ENCODE measurements at regions not wholly inside any gene's neighbourhood (a gene's known extent, or its start where the extent isn't known, plus 50 kb on each side); places are given as distances from the start of the nearest gene placed in this dataset.
"Not testable (repeated sequence)": the region's sequence is repeated elsewhere in the genome, so short reads cannot be mapped to it uniquely, and the experiment has no call there.

DNA sequence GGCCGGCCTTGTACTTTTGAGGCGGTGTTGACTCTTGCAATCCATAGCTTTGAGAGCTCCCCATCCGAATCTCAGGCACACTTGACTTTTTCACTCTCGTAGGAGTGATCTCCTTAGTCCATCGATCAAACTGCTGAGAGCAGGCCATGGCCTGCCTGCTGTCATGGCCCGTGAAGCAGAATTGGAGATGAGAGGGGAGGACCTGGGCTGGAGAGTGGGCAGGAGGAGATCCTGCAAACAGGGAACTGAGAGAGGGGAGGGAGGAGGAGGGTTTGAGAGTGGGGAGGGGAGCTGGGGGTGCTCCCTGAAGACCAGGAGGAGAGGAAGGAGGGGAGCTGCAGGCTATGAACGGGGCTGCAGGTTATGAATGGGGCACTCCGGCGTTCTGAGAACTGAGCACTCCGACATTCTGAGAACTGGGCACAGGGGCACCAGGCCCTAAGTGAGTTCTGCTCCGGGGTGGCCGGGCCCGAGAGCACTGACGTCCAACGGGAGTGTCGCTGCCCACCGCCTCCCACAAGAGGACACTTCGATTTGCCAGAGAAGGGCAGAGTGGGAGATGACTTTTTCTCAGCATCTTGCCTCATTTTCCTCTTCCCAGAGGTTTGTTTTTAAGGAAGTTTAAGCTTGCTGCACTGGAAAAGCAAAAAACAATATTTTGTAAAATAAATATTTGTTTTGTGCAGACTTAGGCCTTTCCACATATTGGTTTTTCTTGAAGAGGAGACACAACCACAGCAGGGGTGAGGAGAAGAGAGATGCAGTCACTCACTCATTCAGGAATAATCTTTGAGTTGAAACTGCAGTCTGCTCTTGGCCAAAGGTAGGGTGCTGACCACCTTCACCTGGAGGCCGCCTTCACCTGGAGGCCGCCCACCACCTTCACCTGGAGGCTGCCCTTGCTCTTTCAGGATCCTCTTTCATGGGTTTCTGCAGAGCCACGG, 194.2 kb downstream of the NPIPB11 start:
- not testable (repeated sequence) for DNase-seq

- not testable (repeated sequence) for DNase-seq
These were observed 195.1 kb downstream of the NPIPB11 start for GRCh38 chr16:29211456-29211855.

GRCh38 chr16:29210299-29211150, 196.0 kb downstream of the NPIPB11 start:
- not testable (repeated sequence) for DNase-seq

- not testable (repeated sequence) for DNase-seq
These were observed 200.4 kb downstream of the NPIPB11 start for GRCh38 chr16:29206120-29206519.

GRCh38 chr16:29205151-29205550, 201.4 kb downstream of the NPIPB11 start:
- DNase-seq: not testable (repeated sequence)

DNA sequence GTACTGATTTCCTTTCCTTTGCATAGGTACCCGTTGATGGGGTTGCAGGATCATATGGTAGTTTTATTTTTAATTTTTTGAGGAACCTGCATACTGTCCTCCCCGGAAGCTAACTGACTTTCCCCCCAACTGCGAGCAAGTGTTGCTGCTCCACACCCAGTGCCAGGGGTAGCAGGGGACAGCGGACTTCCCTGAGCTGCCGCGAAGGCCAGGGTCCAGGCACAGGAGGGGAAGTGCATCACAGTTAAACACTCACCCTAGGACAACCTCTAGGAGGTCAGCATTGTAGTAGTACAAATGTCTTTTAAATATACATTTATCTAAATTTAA, 201.7 kb downstream of the NPIPB11 start:
- DNase-seq: no peak

DNA sequence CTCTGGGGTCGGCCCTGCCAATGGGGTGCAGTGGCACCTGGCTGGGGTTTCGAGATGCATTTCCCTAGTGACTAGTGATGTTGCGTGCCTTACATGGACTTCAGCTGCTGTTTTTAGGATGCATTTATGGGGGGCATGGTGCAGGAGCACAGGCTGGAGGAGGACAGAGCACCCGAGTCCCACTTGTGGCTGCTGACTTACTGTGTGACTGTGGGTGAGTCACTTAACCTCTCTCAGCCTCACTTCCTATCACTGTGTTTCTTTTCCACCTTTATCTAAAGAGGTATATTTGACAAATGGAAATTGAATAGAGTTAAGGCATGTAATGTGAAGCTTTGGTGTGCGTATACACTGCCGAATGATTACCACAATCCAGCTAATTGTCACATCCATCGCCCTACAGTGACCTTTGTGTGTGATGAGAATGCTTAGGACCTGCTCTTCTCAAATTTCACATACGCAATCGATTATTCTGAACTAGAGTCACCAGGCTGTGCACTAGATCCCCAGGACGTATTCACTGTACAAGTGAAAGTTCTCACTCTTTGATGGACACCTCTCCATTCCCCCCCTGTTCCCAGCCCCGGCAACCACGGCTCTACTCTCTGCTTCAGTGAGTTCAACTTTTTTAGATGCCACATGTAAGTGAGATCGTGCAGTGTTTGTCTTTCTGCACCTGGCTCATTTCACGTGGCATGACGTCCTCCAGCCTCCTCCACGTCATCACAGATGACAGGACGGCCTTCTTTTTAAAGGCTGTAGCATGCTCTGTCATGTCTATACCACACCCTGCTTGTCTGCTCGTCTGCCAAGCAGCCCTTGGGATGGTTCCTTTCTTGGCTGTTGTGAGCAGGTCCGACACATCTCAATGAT, 202.3 kb downstream of the NPIPB11 start:
- not testable (repeated sequence) for DNase-seq

DNA sequence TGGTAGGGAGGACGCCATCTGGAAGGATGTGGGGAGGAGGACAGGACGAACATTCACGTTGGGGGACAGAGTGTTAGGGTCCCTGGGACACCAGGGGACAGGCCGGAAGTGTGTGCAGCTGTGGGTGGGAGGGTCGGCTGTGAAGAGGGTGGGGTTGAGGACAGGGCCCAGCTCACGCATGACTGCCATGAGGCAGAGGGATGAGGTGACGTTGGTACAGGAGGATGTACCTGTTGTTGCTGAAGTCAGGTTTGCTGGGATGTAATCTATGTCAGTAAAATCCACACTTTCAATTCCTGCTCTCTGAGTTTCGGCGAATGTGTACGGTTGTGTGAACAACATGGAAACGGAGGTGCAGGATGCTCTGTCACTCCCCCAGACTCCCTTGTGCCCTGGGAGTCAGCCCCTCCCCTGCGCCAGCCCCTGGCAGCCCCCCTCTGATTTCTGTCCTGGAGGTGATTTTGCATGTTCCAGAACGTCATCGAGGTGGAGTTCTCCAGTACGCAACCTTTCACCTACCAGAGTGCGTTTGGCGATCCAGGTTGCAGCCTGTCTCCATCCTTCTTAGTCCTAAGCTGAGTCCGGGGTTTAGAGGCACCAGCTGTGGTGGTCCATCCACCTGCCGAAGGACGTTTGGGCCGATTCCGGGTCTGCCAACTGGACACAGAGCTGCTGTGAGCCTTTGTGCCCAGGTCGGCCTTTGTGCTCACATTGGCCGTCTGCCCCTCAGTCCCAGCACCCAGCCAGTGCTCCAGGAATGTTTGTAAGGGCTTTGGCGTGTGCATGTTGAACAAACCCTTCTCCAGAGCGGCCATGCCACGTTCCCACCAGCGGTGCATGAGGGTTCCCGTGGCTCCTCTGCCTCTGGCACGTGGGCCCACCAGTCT, 203.2 kb downstream of the NPIPB11 start:
- not testable (repeated sequence) for DNase-seq

- peak; percentile 51 for DNase-seq
These were observed 203.9 kb downstream of the NPIPB11 start for GRCh38 chr16:29202642-29203041.

- not testable (repeated sequence) for DNase-seq
These were observed 204.4 kb downstream of the NPIPB11 start for GRCh38 chr16:29202025-29202632.

GRCh38 chr16:29201296-29202024, 205.1 kb downstream of the NPIPB11 start:
- DNase-seq: peak; percentile 74

DNA sequence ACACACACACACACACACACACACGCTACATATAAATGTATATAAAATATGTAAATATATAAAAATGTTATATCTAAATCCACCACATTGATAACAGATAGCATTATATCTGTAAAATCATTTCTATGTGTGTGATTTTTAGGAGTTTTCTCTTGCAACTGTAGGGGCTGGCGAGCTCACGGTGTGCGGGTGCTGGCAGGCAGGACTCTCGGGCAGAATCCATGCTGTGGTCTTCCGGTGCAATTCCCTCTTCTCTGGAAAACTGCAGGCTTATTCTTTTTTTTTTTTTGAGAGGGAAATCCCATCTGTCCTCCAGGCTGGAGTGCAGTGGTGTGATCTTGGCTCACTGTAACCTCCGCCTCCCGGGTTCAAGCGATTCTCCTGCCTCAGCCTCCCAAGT, 205.8 kb downstream of the NPIPB11 start:
- DNase-seq: not testable (repeated sequence)

GRCh38 chr16:29200135-29200601, 206.3 kb downstream of the NPIPB11 start:
- DNase-seq: peak; percentile 60

DNA sequence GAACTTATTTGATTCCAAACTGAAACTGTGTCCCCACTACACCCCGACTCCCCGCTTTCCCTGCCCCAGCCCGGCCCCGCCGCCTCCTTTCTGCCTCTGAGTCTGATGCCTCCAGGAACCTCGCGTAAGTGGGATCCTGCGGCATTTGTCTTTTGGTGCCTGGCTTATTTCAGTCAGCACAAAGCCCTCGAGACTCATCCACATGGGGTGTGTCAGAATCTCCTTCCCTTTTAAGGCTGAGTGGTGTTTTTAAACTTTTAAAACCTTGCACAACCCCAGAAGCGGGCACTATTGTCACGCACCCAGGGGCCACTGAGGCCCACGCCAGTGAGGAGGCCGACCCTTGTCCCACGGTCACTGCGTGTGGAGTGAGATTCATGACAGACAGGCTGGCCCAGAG, 206.9 kb downstream of the NPIPB11 start:
- DNase-seq: not testable (repeated sequence)

- no peak for DNase-seq
These were observed 207.6 kb downstream of the NPIPB11 start for GRCh38 chr16:29198731-29199521.

- no peak for DNase-seq
These were observed 208.3 kb downstream of the NPIPB11 start for GRCh38 chr16:29198231-29198630.

DNA sequence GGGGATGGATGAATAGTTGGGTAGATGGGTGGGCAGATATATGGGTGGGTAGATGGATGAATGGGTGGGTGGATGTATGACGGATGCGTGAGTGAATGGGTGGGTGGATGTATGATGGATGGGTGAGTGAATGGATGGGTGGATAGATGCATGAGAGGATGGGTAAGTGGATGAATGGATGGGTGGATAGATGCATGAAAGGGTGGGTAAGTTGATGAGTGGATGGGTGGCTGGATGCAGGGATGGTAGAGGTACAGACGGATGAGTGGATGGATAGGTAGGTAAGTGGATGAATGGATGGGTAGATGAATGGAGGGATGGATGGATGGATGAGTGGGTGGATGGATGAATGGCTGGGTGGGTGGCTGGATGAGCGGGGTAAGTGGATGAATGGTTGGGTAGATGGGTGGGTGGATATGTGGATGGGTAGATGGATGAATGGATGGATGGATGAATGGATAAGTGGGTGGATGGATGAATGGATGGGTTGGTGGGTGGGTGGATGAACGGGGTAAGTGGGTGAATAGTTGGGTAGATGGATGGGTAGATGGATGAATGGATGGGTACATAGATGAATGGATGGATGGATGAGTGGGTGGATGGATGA, 208.9 kb downstream of the NPIPB11 start:
- not testable (repeated sequence) for DNase-seq

DNA sequence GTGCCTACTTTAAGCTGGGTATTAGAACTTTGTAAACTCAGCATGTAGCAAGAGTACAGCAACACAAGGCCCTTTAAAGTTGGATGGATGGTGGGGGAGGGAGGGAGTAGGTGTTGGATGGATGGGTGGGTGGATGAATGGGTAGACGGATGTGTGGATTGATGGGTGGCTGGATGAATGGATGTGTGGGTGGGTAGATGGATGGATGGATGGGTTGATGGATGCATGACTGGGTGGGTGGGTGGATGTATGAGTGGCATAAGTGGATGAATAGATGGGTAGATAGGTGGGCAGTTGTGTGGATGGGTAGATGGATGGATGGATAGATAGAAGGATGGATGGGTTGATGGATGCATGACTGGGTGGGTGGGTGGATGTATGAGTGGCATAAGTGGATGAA, 209.8 kb downstream of the NPIPB11 start:
- not testable (repeated sequence) for DNase-seq

Data from eye (tissue), 1 donor.